Erythroblast (primary cell): ENCODE measurements at regions not wholly inside any gene's neighbourhood (a gene's known extent, or its start where the extent isn't known, plus 50 kb on each side); places are given as distances from the start of the nearest gene placed in this dataset.

ENCODE experiments used
- GATA1 ChIP-seq: IDR thresholded peaks from 2 replicates; pipeline ENCODE4 v1.6.1; 2011; ENCODE audit warnings: low read depth, mild to moderate bottlenecking, control low read depth, low read length, moderate library complexity
- POLR2A ChIP-seq: IDR thresholded peaks from 2 replicates; pipeline ENCODE4 v1.6.1; 2011; ENCODE audit warnings: mild to moderate bottlenecking, low read length

DNA sequence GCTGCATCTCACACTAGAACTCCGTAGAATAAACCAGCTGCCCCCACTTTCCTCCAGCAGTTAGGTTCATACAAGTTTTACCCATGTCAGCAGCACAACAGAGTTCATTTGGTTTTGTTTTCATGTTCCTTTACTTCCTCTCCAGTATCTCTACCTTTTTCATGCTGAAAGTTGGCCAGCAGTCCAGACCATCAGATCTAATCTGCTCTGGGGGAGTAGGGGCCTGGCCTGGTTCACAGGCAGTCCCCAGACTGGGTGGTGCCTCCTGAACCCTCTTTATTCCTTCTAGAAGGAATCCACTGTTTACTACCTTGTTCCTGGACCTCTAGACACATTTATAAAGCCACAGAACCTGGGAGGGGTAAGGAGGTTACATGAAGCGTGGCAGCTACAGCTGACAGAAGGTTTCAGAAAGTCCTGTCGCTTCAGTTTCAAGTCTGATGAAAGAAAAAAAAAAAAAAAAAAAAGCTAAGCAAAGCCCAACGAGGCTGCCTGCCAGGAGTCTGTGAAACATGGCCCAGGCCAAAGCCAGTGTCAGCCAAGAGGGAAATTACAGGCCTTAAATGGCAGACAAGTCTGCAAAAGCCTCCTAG, 184.6 kb upstream of the JUN start:
- TF ChIP-seq POLR2A: no peak
- no peak for TF ChIP-seq GATA1
